Kidney glomerular epithelial cell (primary cell): ENCODE measurements at regions not wholly inside any gene's neighbourhood (a gene's known extent, or its start where the extent isn't known, plus 50 kb on each side); places are given as distances from the start of the nearest gene placed in this dataset.
A peak's percentile ranks its signal among the peaks of the same experiment; 100 is the strongest.
"Not testable (repeated sequence)": the region's sequence is repeated elsewhere in the genome, so short reads cannot be mapped to it uniquely, and the experiment has no call there.

Source experiments
- DNase-seq: peaks from one replicate; lab custom pipeline; 2025; lab: John Stamatoyannopoulos, UW

GRCh38 chr6:14552891-14553290 lies 435.3 kb downstream of the CD83 start:
- no peak for DNase-seq

- DNase-seq = no peak
Measured at GRCh38 chr6:14553515-14553914, 435.9 kb downstream of the CD83 start.

GRCh38 chr6:14555804-14556203 lies 438.2 kb downstream of the CD83 start:
- DNase-seq = no peak

GRCh38 chr6:14559746-14560536 lies 442.4 kb downstream of the CD83 start:
- DNase-seq = peak; percentile 96

- not testable (repeated sequence) for DNase-seq
Measured at GRCh38 chr6:14561563-14561962, 444.0 kb downstream of the CD83 start.

GRCh38 chr6:14567842-14568241 lies 450.3 kb downstream of the CD83 start:
- DNase-seq = no peak

- DNase-seq = no peak
Measured at GRCh38 chr6:14569394-14569793, 451.8 kb downstream of the CD83 start.

- DNase-seq = not testable (repeated sequence)
Measured at GRCh38 chr6:14569874-14570273, 452.3 kb downstream of the CD83 start.

- no peak for DNase-seq
Measured at GRCh38 chr6:14571001-14571400, 453.4 kb downstream of the CD83 start.

- DNase-seq = no peak
Measured at GRCh38 chr6:14571746-14572145, 454.2 kb downstream of the CD83 start.

- DNase-seq = no peak
Measured at GRCh38 chr6:14573267-14573666, 455.7 kb downstream of the CD83 start.

GRCh38 chr6:14573703-14574290 lies 456.2 kb downstream of the CD83 start:
- no peak for DNase-seq

GRCh38 chr6:14575961-14576360 lies 458.4 kb downstream of the CD83 start:
- DNase-seq = no peak

- no peak for DNase-seq
Measured at GRCh38 chr6:14578994-14579393, 461.4 kb downstream of the CD83 start.

GRCh38 chr6:14582749-14583148 lies 465.2 kb downstream of the CD83 start:
- DNase-seq = no peak

- DNase-seq = no peak
Measured at GRCh38 chr6:14583826-14584225, 466.3 kb downstream of the CD83 start.

- DNase-seq = peak; percentile 4
Measured at GRCh38 chr6:14584450-14584849, 466.9 kb downstream of the CD83 start.

- no peak for DNase-seq
Measured at GRCh38 chr6:14585689-14586088, 468.1 kb downstream of the CD83 start.

GRCh38 chr6:14589175-14589574 lies 471.6 kb downstream of the CD83 start:
- no peak for DNase-seq

- DNase-seq = no peak
Measured at GRCh38 chr6:14590586-14590985, 473.0 kb downstream of the CD83 start.

GRCh38 chr6:14591998-14592397 lies 474.4 kb downstream of the CD83 start:
- DNase-seq = no peak

- DNase-seq = no peak
Measured at GRCh38 chr6:14593286-14593685, 475.7 kb downstream of the CD83 start.

- no peak for DNase-seq
Measured at GRCh38 chr6:14595751-14596150, 478.2 kb downstream of the CD83 start.

GRCh38 chr6:14596410-14596809 lies 478.8 kb downstream of the CD83 start:
- DNase-seq = peak; percentile 4
